22Rv1 (cell line): ENCODE measurements at regions not wholly inside any gene's neighbourhood (a gene's known extent, or its start where the extent isn't known, plus 50 kb on each side); places are given as distances from the start of the nearest gene placed in this dataset.

ENCODE experiments used
- ZFX ChIP-seq: fragments of 450-650 bp; IDR thresholded peaks from 2 replicates; pipeline ENCODE4 v1.6.1; 2017; ENCODE audit warnings: antibody characterized with exemption, borderline replicate concordance
- TF ChIP-seq, protein P1 (sequence below): fragments of 450-650 bp; IDR thresholded peaks from 2 replicates; pipeline ENCODE4 v1.5.1; 2017; ENCODE audit warnings: mild to moderate bottlenecking

DNA sequence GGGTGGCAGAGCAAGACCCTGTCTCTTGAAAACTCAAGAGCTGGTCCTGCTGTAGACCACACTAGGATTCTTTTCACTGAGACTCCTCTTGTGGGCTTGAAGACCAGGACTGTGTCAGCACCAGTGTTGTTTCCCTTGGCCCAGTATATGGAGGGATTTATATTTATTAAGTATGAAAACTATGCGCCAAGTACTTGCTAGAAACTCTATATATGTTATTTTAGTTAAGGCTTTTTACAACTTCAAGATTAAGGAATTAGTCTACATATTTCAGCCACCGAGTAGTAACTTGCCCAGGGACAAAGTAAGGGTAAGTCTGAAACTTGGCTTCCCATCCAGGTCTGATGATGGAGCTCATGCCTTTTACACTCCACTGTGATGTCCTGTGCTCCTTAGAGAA is 488.4 kb downstream of the PCNX1 start:
- TF ChIP-seq, protein P1, sequence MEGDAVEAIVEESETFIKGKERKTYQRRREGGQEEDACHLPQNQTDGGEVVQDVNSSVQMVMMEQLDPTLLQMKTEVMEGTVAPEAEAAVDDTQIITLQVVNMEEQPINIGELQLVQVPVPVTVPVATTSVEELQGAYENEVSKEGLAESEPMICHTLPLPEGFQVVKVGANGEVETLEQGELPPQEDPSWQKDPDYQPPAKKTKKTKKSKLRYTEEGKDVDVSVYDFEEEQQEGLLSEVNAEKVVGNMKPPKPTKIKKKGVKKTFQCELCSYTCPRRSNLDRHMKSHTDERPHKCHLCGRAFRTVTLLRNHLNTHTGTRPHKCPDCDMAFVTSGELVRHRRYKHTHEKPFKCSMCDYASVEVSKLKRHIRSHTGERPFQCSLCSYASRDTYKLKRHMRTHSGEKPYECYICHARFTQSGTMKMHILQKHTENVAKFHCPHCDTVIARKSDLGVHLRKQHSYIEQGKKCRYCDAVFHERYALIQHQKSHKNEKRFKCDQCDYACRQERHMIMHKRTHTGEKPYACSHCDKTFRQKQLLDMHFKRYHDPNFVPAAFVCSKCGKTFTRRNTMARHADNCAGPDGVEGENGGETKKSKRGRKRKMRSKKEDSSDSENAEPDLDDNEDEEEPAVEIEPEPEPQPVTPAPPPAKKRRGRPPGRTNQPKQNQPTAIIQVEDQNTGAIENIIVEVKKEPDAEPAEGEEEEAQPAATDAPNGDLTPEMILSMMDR = no peak
- no peak for TF ChIP-seq ZFX
